Left ventricle myocardium inferior (tissue), 1 donor: ENCODE measurements at regions not wholly inside any gene's neighbourhood (a gene's known extent, or its start where the extent isn't known, plus 50 kb on each side); places are given as distances from the start of the nearest gene placed in this dataset.

Experiments used
- DNase-seq: peaks from one replicate; pipeline ENCODE4 v3.0.0-alpha.2; 2020
- H3K27ac ChIP-seq: fragments of 200-600 bp; replicated peaks from 2 replicates; pipeline ENCODE4 v1.8.0; 2021
- H3K27me3 ChIP-seq: fragments of 200-600 bp; 2 replicates; pipeline ENCODE4 v1.8.0; 2021; ENCODE audit warnings: low read depth
- H3K36me3 ChIP-seq: fragments of 200-600 bp; 2 replicates; pipeline ENCODE4 v1.8.0; 2021
- H3K4me1 ChIP-seq: fragments of 200-600 bp; 2 replicates; pipeline ENCODE4 v1.8.0; 2021
- H3K4me3 ChIP-seq: fragments of 200-600 bp; 2 replicates; pipeline ENCODE4 v1.8.0; 2021; ENCODE audit warnings: mild to moderate bottlenecking, moderate library complexity
- H3K9me3 ChIP-seq: fragments of 200-600 bp; replicated peaks from 2 replicates; pipeline ENCODE4 v1.8.0; 2021
- CTCF ChIP-seq: fragments of 200-600 bp; IDR thresholded peaks from 2 replicates; pipeline ENCODE4 v1.8.0; 2021; ENCODE audit warnings: antibody characterized with exemption, mild to moderate bottlenecking, borderline replicate concordance
- intact Hi-C: fragments of 100-400 bp; cut with micrococcal nuclease; formaldehyde crosslinking; loops from one replicate; pipeline ENCODE4 v1.11.0; 2022
- donor health status: DM: no; HTN: yes; CAD: no; lungs with severe emphysema.

GRCh38 chrX:139063364-139063763 lies 351.8 kb upstream of the FGF13 start:
- no peaks in the 10 kb centered on the region for H3K9me3 ChIP-seq
- intact Hi-C loops, result no loop called here
- no peaks in the 10 kb centered on the region for H3K36me3 ChIP-seq
- DNase-seq, result no peak
- TF ChIP-seq CTCF, result no peak
- H3K4me3 ChIP-seq, result no peak overlapping the region
- no peak overlapping the region for H3K27ac ChIP-seq
- no peaks in the 10 kb centered on the region for H3K27me3 ChIP-seq
- H3K4me1 ChIP-seq, result no peaks in the 10 kb centered on the region

- Histone ChIP-seq H3K4me1 (no peaks in the 10 kb centered on the region), H3K4me3 (no peak overlapping the region), H3K36me3 (no peaks in the 10 kb centered on the region), H3K27ac (no peak overlapping the region), H3K27me3 (no peaks in the 10 kb centered on the region), H3K9me3 (no peaks in the 10 kb centered on the region)
- no peak for TF ChIP-seq CTCF
- no peak for DNase-seq
- intact Hi-C loops, result no loop called here
These were observed 347.4 kb upstream of the FGF13 start for GRCh38 chrX:139058831-139059495.

- H3K36me3 ChIP-seq, result no peaks in the 10 kb centered on the region
- H3K27ac ChIP-seq, result no peak overlapping the region
- no peaks in the 10 kb centered on the region for H3K4me1 ChIP-seq
- no peak overlapping the region for H3K4me3 ChIP-seq
- H3K27me3 ChIP-seq, result no peaks in the 10 kb centered on the region
- no peak for TF ChIP-seq CTCF
- intact Hi-C loops, result no loop called here
- no peak for DNase-seq
- H3K9me3 ChIP-seq, result no peaks in the 10 kb centered on the region
These were observed 340.9 kb upstream of the FGF13 start for GRCh38 chrX:139052461-139052860.

GRCh38 chrX:139049465-139049864 lies 337.9 kb upstream of the FGF13 start:
- Histone ChIP-seq H3K4me1 (no peaks in the 10 kb centered on the region), H3K27me3 (no peaks in the 10 kb centered on the region)
- intact Hi-C loops, result no loop called here

GRCh38 chrX:139044680-139045079 lies 333.2 kb upstream of the FGF13 start:
- no peak for TF ChIP-seq CTCF
- Histone ChIP-seq H3K27me3 (no peaks in the 10 kb centered on the region), H3K4me3 (no peak overlapping the region), H3K9me3 (no peaks in the 10 kb centered on the region), H3K36me3 (no peaks in the 10 kb centered on the region), H3K4me1 (no peaks in the 10 kb centered on the region), H3K27ac (no peak overlapping the region)
- DNase-seq, result no peak
- intact Hi-C loops, result no loop called here

More at GRCh38 chrX:139049465-139049864, 337.9 kb upstream of the FGF13 start:
- Histone ChIP-seq H3K27ac (no peak overlapping the region), H3K9me3 (no peaks in the 10 kb centered on the region), H3K36me3 (no peaks in the 10 kb centered on the region), H3K4me3 (no peak overlapping the region)
- TF ChIP-seq CTCF, result no peak
- no peak for DNase-seq

GRCh38 chrX:139039041-139039440 lies 327.5 kb upstream of the FGF13 start:
- H3K4me1 ChIP-seq, result no peaks in the 10 kb centered on the region
- H3K27me3 ChIP-seq, result no peaks in the 10 kb centered on the region
- DNase-seq, result no peak
- H3K4me3 ChIP-seq, result no peak overlapping the region
- H3K36me3 ChIP-seq, result no peaks in the 10 kb centered on the region
- TF ChIP-seq CTCF, result no peak
- H3K27ac ChIP-seq, result no peak overlapping the region
- intact Hi-C loops, result no loop called here
- no peaks in the 10 kb centered on the region for H3K9me3 ChIP-seq
